ENCODE measurements at regions not wholly inside any gene's neighbourhood (a gene's known extent, or its start where the extent isn't known, plus 50 kb on each side); places are given as distances from the start of the nearest gene placed in this dataset.
"Not testable (repeated sequence)": the region's sequence is repeated elsewhere in the genome, so short reads cannot be mapped to it uniquely, and the experiment has no call there.

- H3K27ac Mint-ChIP-seq = no peak overlapping the region
- H3K9me3 Mint-ChIP-seq = no peaks in the 10 kb centered on the region
- H3K4me1 Mint-ChIP-seq (ENCODE audit: unreplicated experiment) = no peaks in the 10 kb centered on the region
- H3K36me3 Mint-ChIP-seq = no peaks in the 10 kb centered on the region
- DNase-seq (ENCODE audit: extremely low spot score, unreplicated experiment) = no peak
- H3K4me3 Mint-ChIP-seq = no peak overlapping the region
- no peak for TF ChIP-seq CTCF (conservative IDR thresholded peaks at IDR 0.05)
- no peaks in the 10 kb centered on the region for H3K27me3 Mint-ChIP-seq
These were observed 152.6 kb upstream of the PDE4B start for GRCh38 chr1:65640046-65640445.

GRCh38 chr1:65649185-65649584 is 143.5 kb upstream of the PDE4B start:
- H3K4me1 Mint-ChIP-seq (ENCODE audit: unreplicated experiment); H3K27ac Mint-ChIP-seq; H3K9me3 Mint-ChIP-seq; H3K27me3 Mint-ChIP-seq; H3K36me3 Mint-ChIP-seq; H3K4me3 Mint-ChIP-seq; DNase-seq (ENCODE audit: extremely low spot score, unreplicated experiment): not testable (repeated sequence)

DNA sequence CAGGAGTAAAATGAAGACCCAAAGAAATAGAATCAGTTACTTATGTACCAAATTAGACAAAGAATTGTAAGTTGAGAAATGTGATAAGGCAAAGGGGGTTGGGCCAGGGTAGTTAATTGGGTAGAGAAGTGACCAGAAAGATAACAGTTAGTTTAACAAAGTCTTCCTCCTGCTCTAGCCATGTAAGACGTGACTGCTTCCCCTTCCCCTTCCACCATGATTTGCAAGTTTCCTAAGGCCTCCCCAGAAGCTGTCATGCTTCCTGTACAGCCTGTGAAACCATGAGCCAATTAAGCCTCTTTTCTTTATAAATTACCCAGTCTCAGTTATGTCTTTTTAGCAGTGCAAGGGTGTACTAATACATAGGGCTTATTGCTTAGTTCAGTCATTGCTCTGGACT is 142.0 kb upstream of the PDE4B start:
- Mint-ChIP-seq H3K27ac (no peak overlapping the region), H3K9me3 (peaks cover 5% of the 10 kb centered on the region), H3K27me3 (peaks cover 14% of the 10 kb centered on the region), H3K4me1 (ENCODE audit: unreplicated experiment) (no peaks in the 10 kb centered on the region), H3K4me3 (no peak overlapping the region), H3K36me3 (no peaks in the 10 kb centered on the region)
- no peak for TF ChIP-seq CTCF (conservative IDR thresholded peaks at IDR 0.05)
- no peak for DNase-seq (ENCODE audit: extremely low spot score, unreplicated experiment)

DNA sequence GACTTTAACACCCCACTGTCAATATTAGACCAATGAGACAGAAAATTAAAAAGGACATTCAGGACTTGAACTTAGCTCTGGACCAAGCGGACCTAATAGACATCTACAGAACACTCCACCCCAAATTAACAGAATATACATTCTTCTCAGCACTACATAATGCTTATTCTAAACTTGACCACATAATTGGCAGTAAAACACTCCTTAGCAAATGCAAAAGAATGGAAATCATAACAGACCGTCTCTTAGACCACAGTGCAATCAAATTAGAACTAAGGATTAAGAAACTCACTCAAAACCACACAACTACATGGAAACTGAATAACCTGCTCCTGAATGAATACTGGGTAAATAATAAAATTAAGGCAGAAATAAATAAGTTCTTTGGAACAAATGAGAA is 138.2 kb upstream of the PDE4B start:
- not testable (repeated sequence) for H3K27ac Mint-ChIP-seq; H3K36me3 Mint-ChIP-seq; H3K9me3 Mint-ChIP-seq; H3K4me1 Mint-ChIP-seq (ENCODE audit: unreplicated experiment); DNase-seq (ENCODE audit: extremely low spot score, unreplicated experiment); H3K4me3 Mint-ChIP-seq
- H3K27me3 Mint-ChIP-seq = peaks cover 22% of the 10 kb centered on the region

- H3K27me3 Mint-ChIP-seq = peaks cover 22% of the 10 kb centered on the region
- H3K36me3 Mint-ChIP-seq; DNase-seq (ENCODE audit: extremely low spot score, unreplicated experiment); H3K9me3 Mint-ChIP-seq; H3K4me3 Mint-ChIP-seq; H3K4me1 Mint-ChIP-seq (ENCODE audit: unreplicated experiment); H3K27ac Mint-ChIP-seq: not testable (repeated sequence)
These were observed 135.1 kb upstream of the PDE4B start for GRCh38 chr1:65657609-65658008.

- Mint-ChIP-seq H3K27me3 (peaks cover 26% of the 10 kb centered on the region), H3K9me3 (no peaks in the 10 kb centered on the region), H3K36me3 (no peaks in the 10 kb centered on the region), H3K4me3 (no peak overlapping the region), H3K4me1 (ENCODE audit: unreplicated experiment) (no peaks in the 10 kb centered on the region), H3K27ac (no peak overlapping the region)
- TF ChIP-seq CTCF (conservative IDR thresholded peaks at IDR 0.05) = no peak
- DNase-seq (ENCODE audit: extremely low spot score, unreplicated experiment) = no peak
These were observed 134.6 kb upstream of the PDE4B start for GRCh38 chr1:65658122-65658521.

DNA sequence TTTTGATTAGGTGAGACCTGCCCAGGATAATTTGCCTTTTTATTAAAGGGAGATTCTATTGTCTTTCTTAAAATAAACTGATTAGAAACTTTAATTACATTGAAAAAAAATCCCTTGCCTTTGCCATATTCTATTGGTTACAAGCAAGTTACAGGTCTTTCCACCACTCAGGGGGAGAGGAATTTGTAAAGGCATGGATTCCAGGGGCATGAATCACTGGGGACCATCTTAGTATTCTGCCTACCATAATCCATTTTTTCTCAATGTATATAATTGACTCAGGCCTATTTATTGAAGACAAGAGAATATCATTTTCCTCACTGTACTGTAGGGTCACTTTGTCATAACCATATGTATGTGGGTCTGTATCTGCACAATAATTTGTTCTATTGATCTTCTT is 124.3 kb upstream of the PDE4B start:
- H3K4me3 Mint-ChIP-seq = no peak overlapping the region
- TF ChIP-seq CTCF (conservative IDR thresholded peaks at IDR 0.05) = no peak
- H3K27me3 Mint-ChIP-seq = peaks cover under 1% of the 10 kb centered on the region
- no peak for DNase-seq (ENCODE audit: extremely low spot score, unreplicated experiment)
- no peaks in the 10 kb centered on the region for H3K36me3 Mint-ChIP-seq
- no peak overlapping the region for H3K27ac Mint-ChIP-seq
- H3K9me3 Mint-ChIP-seq = no peaks in the 10 kb centered on the region
- no peaks in the 10 kb centered on the region for H3K4me1 Mint-ChIP-seq (ENCODE audit: unreplicated experiment)
